GM18951 (cell line): ENCODE measurements at regions not wholly inside any gene's neighbourhood (a gene's known extent, or its start where the extent isn't known, plus 50 kb on each side); places are given as distances from the start of the nearest gene placed in this dataset.

Source experiments
- POLR2A ChIP-seq: IDR thresholded peaks from 4 replicates; pipeline ENCODE4 v1.6.1; 2011; ENCODE audit warnings: mild to moderate bottlenecking; ENCODE audit not compliant: insufficient read length, insufficient read depth; ENCODE audit errors: extremely low read depth
- in situ Hi-C: fragments of 300-500 bp; cut with MboI; formaldehyde crosslinking; loops from one replicate; pipeline ENCODE4 v1.12.0; 2022; ENCODE audit warnings: low sequenced_read_pairs, mixed read lengths, inconsistent platforms; ENCODE audit not compliant: unreplicated experiment

GRCh38 chr9:126150411-126151030, 176.1 kb upstream of the MVB12B start:
- no peak for TF ChIP-seq POLR2A
- in situ Hi-C loops = no loop called here

- in situ Hi-C loops = no loop called here
- TF ChIP-seq POLR2A = no peak
Measured at GRCh38 chr9:126151031-126151685, 175.5 kb upstream of the MVB12B start.

- in situ Hi-C loops = no loop called here
- TF ChIP-seq POLR2A = no peak
Measured at GRCh38 chr9:126151686-126152134, 174.9 kb upstream of the MVB12B start.

GRCh38 chr9:126152622-126153362, 173.8 kb upstream of the MVB12B start:
- in situ Hi-C loops = no loop called here
- no peak for TF ChIP-seq POLR2A

GRCh38 chr9:126153382-126153781, 173.2 kb upstream of the MVB12B start:
- TF ChIP-seq POLR2A = no peak
- in situ Hi-C loops = no loop called here

- in situ Hi-C loops = no loop called here
- TF ChIP-seq POLR2A = no peak
Measured at GRCh38 chr9:126154182-126154827, 172.3 kb upstream of the MVB12B start.

- in situ Hi-C loops = no loop called here
- TF ChIP-seq POLR2A = no peak
Measured at GRCh38 chr9:126154869-126155268, 171.8 kb upstream of the MVB12B start.

GRCh38 chr9:126155756-126156664, 170.6 kb upstream of the MVB12B start:
- in situ Hi-C loops = no loop called here
- TF ChIP-seq POLR2A = no peak

- no peak for TF ChIP-seq POLR2A
Measured at GRCh38 chr9:126156898-126157297, 169.7 kb upstream of the MVB12B start.

GRCh38 chr9:126157423-126157822, 169.2 kb upstream of the MVB12B start:
- no peak for TF ChIP-seq POLR2A
- in situ Hi-C loops = no loop called here

More at GRCh38 chr9:126156898-126157297, 169.7 kb upstream of the MVB12B start:
- in situ Hi-C loops = no loop called here

GRCh38 chr9:126157826-126158587, 168.6 kb upstream of the MVB12B start:
- no peak for TF ChIP-seq POLR2A
- in situ Hi-C loops = no loop called here
